ENCODE measurements at regions not wholly inside any gene's neighbourhood (a gene's known extent, or its start where the extent isn't known, plus 50 kb on each side); places are given as distances from the start of the nearest gene placed in this dataset.

GRCh38 chr17:45720386-45720785, 63.7 kb upstream of the CRHR1 start:
- peaks cover 4% of the 10 kb centered on the region for H3K9me3 ChIP-seq
- no peak for TF ChIP-seq CTCF (IDR thresholded peaks at IDR 0.05)
- H3K27ac ChIP-seq: no peak overlapping the region
- DNase-seq: no peak
- intact Hi-C loops (cut with DNase I): loop anchor here in 1 of 2 donors (5.0 kb wide), 1 partner anchor 112 kb away; no protein-coding TSS in a partner anchor
- ATAC-seq: peak in 1 of 4 donors; percentile 3
- no peaks in the 10 kb centered on the region for H3K36me3 ChIP-seq (ENCODE audit: insufficient read depth in 1 of 2, low read depth in 1 of 2)
- 69 to 77% (median 76%) methylated on average over 11 of the region's 11 CpGs for WGBS, 3 donors
- H3K4me1 ChIP-seq: no peaks in the 10 kb centered on the region
- peaks cover 0 to 10% (median 0%) of the 10 kb centered on the region in 3 donors for H3K27me3 ChIP-seq (ENCODE audit: insufficient read depth in 3 of 3, low read length in 2 of 3)
- H3K4me3 ChIP-seq: no peak overlapping the region

GRCh38 chr17:45722161-45722560, 62.0 kb upstream of the CRHR1 start:
- peak; percentile 36 for TF ChIP-seq CTCF (IDR thresholded peaks at IDR 0.05)
- peak in 2 of 4 donors; percentile 31 to 40 for ATAC-seq
- intact Hi-C loops (cut with DNase I): loop anchor here in 1 of 2 donors (5.0 kb wide), 1 partner anchor 110 kb away; no protein-coding TSS in a partner anchor
- Histone ChIP-seq H3K27ac (no peak overlapping the region), H3K9me3 (peaks cover 4% of the 10 kb centered on the region), H3K36me3 (ENCODE audit: insufficient read depth in 1 of 2, low read depth in 1 of 2) (no peaks in the 10 kb centered on the region), H3K27me3 (ENCODE audit: insufficient read depth in 3 of 3, low read length in 2 of 3) (peaks cover 0 to 3% (median 0%) of the 10 kb centered on the region in 3 donors), H3K4me3 (no peak overlapping the region), H3K4me1 (no peaks in the 10 kb centered on the region)
- 23 to 37% (median 35%) methylated on average over 7 of the region's 7 CpGs for WGBS, 3 donors
- DNase-seq: no peak

GRCh38 chr17:45729294-45729907, 54.7 kb upstream of the CRHR1 start:
- intact Hi-C loops (cut with DNase I): no loop called here
- DNase-seq (no peak), ATAC-seq (peak; percentile 51 to 95 (median 76))
- H3K4me3 ChIP-seq: no peak overlapping the region
- H3K9me3 ChIP-seq: peaks cover 9% of the 10 kb centered on the region
- H3K27ac ChIP-seq: no peak overlapping the region
- H3K36me3 ChIP-seq (ENCODE audit: insufficient read depth in 1 of 2, low read depth in 1 of 2): no peaks in the 10 kb centered on the region
- 26 to 34% (median 33%) methylated on average over 5 of the region's 5 CpGs for WGBS, 3 donors
- TF ChIP-seq CTCF (IDR thresholded peaks at IDR 0.05): no peak
- H3K27me3 ChIP-seq (ENCODE audit: insufficient read depth in 3 of 3, low read length in 2 of 3): peaks cover 0 to 3% (median 0%) of the 10 kb centered on the region in 3 donors
- H3K4me1 ChIP-seq: no peaks in the 10 kb centered on the region

GRCh38 chr17:45730192-45730591, 53.9 kb upstream of the CRHR1 start:
- WGBS, 3 donors: 94 to 98% (median 94%) methylated on average over 2 of the region's 2 CpGs
- H3K4me3 ChIP-seq: no peak overlapping the region
- intact Hi-C loops (cut with DNase I): no loop called here
- ATAC-seq: no peak
- peaks cover 8% of the 10 kb centered on the region for H3K9me3 ChIP-seq
- peaks cover 0 to 3% (median 0%) of the 10 kb centered on the region in 3 donors for H3K27me3 ChIP-seq (ENCODE audit: insufficient read depth in 3 of 3, low read length in 2 of 3)
- DNase-seq: no peak
- no peaks in the 10 kb centered on the region for H3K4me1 ChIP-seq
- TF ChIP-seq CTCF (IDR thresholded peaks at IDR 0.05): no peak
- no peaks in the 10 kb centered on the region for H3K36me3 ChIP-seq (ENCODE audit: insufficient read depth in 1 of 2, low read depth in 1 of 2)
- no peak overlapping the region for H3K27ac ChIP-seq

- H3K36me3 ChIP-seq (ENCODE audit: insufficient read depth in 1 of 2, low read depth in 1 of 2): no peaks in the 10 kb centered on the region
- WGBS, 3 donors: 86 to 97% (median 95%) methylated on average over 1 of the region's 1 CpG
- TF ChIP-seq CTCF (IDR thresholded peaks at IDR 0.05): no peak
These were observed 52.7 kb upstream of the CRHR1 start for GRCh38 chr17:45731459-45731858.

More at GRCh38 chr17:45731459-45731858, 52.7 kb upstream of the CRHR1 start:
- H3K4me3 ChIP-seq: no peak overlapping the region
- peaks cover 8% of the 10 kb centered on the region for H3K9me3 ChIP-seq
- ATAC-seq: no peak
- peaks cover 0 to 3% (median 0%) of the 10 kb centered on the region in 3 donors for H3K27me3 ChIP-seq (ENCODE audit: insufficient read depth in 3 of 3, low read length in 2 of 3)
- DNase-seq: no peak
- H3K27ac ChIP-seq: no peak overlapping the region
- intact Hi-C loops (cut with DNase I): no loop called here
- no peaks in the 10 kb centered on the region for H3K4me1 ChIP-seq

All from psoas muscle (tissue), 7 donors.